H9 (cell line): ENCODE measurements at regions not wholly inside any gene's neighbourhood (a gene's known extent, or its start where the extent isn't known, plus 50 kb on each side); places are given as distances from the start of the nearest gene placed in this dataset.

ENCODE experiments used
- DNase-seq: peaks from one replicate; pipeline ENCODE4 v3.0.0-alpha.2; 2017
- H2AFZ ChIP-seq: one replicate; pipeline ENCODE4 v1.6.1; 2013; ENCODE audit warnings: mild to moderate bottlenecking, low read length, control low read depth, moderate library complexity
- H2AK5ac ChIP-seq: 2 replicates; pipeline ENCODE4 v1.6.1; 2013; ENCODE audit warnings: low read length, control low read depth, mixed read lengths; ENCODE audit not compliant: insufficient read length
- H2BK120ac ChIP-seq: one replicate; pipeline ENCODE4 v1.6.1; 2013; ENCODE audit warnings: low read depth, mild to moderate bottlenecking, low read length, control low read depth, inconsistent platforms; ENCODE audit not compliant: poor library complexity, severe bottlenecking
- H2BK12ac ChIP-seq: 2 replicates; pipeline ENCODE4 v1.6.1; 2013; ENCODE audit warnings: low read length, control low read depth, mixed read lengths, low read depth; ENCODE audit not compliant: insufficient read length
- H2BK15ac ChIP-seq: 2 replicates; pipeline ENCODE4 v1.6.1; 2013; ENCODE audit warnings: low read depth, low read length, control low read depth
- H2BK20ac ChIP-seq: one replicate; pipeline ENCODE4 v1.6.1; 2013; ENCODE audit warnings: low read depth, mild to moderate bottlenecking, low read length, control low read depth, inconsistent platforms; ENCODE audit not compliant: poor library complexity, severe bottlenecking
- H2BK5ac ChIP-seq: 2 replicates; pipeline ENCODE4 v1.6.1; 2013; ENCODE audit warnings: low read length, control low read depth, mixed read lengths; ENCODE audit not compliant: insufficient read length
- H3K14ac ChIP-seq: 2 replicates; pipeline ENCODE4 v1.6.1; 2013; ENCODE audit warnings: low read length, control low read depth; ENCODE audit not compliant: insufficient read depth
- H3K18ac ChIP-seq: 2 replicates; pipeline ENCODE4 v1.6.1; 2013; ENCODE audit warnings: low read depth, mild to moderate bottlenecking, mixed read lengths, low read length, control low read depth; ENCODE audit not compliant: insufficient read length
- H3K23ac ChIP-seq: 2 replicates; pipeline ENCODE4 v1.6.1; 2013; ENCODE audit warnings: low read length, control low read depth, mixed read lengths, low read depth; ENCODE audit not compliant: insufficient read length
- H3K23me2 ChIP-seq: 2 replicates; pipeline ENCODE4 v1.6.1; 2013; ENCODE audit warnings: low read depth, mild to moderate bottlenecking, mixed read lengths, low read length, control low read depth; ENCODE audit not compliant: insufficient read length, poor library complexity, severe bottlenecking
- H3K27ac ChIP-seq: 2 replicates; pipeline ENCODE4 v1.5.1; 2013; ENCODE audit warnings: low read length, control low read depth, mixed read lengths, low read depth; ENCODE audit not compliant: insufficient read length
- H3K27me3 ChIP-seq: 2 replicates; pipeline ENCODE4 v1.6.1; 2013; ENCODE audit warnings: low read length, control low read depth, inconsistent platforms; ENCODE audit not compliant: insufficient read depth
- H3K4ac ChIP-seq: 2 replicates; pipeline ENCODE4 v1.6.1; 2013; ENCODE audit warnings: low read depth, mild to moderate bottlenecking, control low read depth, inconsistent platforms, low read length, moderate library complexity
- H3K4me1 ChIP-seq: 2 replicates; pipeline ENCODE4 v1.6.1; 2013; ENCODE audit warnings: low read length, control low read depth, inconsistent platforms; ENCODE audit not compliant: insufficient read depth
- H3K4me2 ChIP-seq: 2 replicates; pipeline ENCODE4 v1.6.1; 2013; ENCODE audit warnings: low read length, control low read depth, mixed read lengths; ENCODE audit not compliant: insufficient read length, insufficient read depth
- H3K56ac ChIP-seq: 2 replicates; pipeline ENCODE4 v1.6.1; 2013; ENCODE audit warnings: low read depth, mild to moderate bottlenecking, mixed read lengths, low read length, control low read depth; ENCODE audit not compliant: insufficient read length
- H3K79me1 ChIP-seq: 2 replicates; pipeline ENCODE4 v1.6.1; 2013; ENCODE audit warnings: low read depth, mild to moderate bottlenecking, moderate library complexity, low read length, control low read depth, inconsistent platforms; ENCODE audit not compliant: insufficient read depth, poor library complexity, severe bottlenecking
- H3K79me2 ChIP-seq: 2 replicates; pipeline ENCODE4 v1.6.1; 2013; ENCODE audit warnings: low read length, control low read depth, inconsistent platforms; ENCODE audit not compliant: insufficient read depth
- H3K9ac ChIP-seq: 2 replicates; pipeline ENCODE4 v1.6.1; 2013; ENCODE audit warnings: low read length, control low read depth, mixed read lengths; ENCODE audit not compliant: insufficient read length; ENCODE audit errors: extremely low read depth
- H3K9me3 ChIP-seq: one replicate; pipeline ENCODE4 v1.6.1; 2013; ENCODE audit warnings: low read depth, low read length, inconsistent platforms; ENCODE audit not compliant: control insufficient read depth
- H3T11ph ChIP-seq: one replicate; pipeline ENCODE4 v1.6.1; 2013; ENCODE audit warnings: mild to moderate bottlenecking, low read length, control low read depth, inconsistent platforms
- H4K20me1 ChIP-seq: one replicate; pipeline ENCODE4 v1.6.1; 2013; ENCODE audit not compliant: control insufficient read depth, insufficient read length, insufficient read depth
- H4K5ac ChIP-seq: 2 replicates; pipeline ENCODE4 v1.6.1; 2013; ENCODE audit warnings: low read depth, mild to moderate bottlenecking, mixed read lengths, low read length, control low read depth; ENCODE audit not compliant: insufficient read length
- H4K8ac ChIP-seq: replicated peaks from 2 replicates; pipeline ENCODE4 v1.6.1; 2013; ENCODE audit warnings: low read length, control low read depth, mixed read lengths, low read depth; ENCODE audit not compliant: insufficient read length
- H4K91ac ChIP-seq: 2 replicates; pipeline ENCODE4 v1.6.1; 2013; ENCODE audit warnings: low read depth, mild to moderate bottlenecking, moderate library complexity, mixed read lengths, low read length, control low read depth; ENCODE audit not compliant: insufficient read length
- H3K27ac Mint-ChIP-seq, 3 experiments: 2 replicates in 2 of 3; 3 replicates in 1 of 3; pipeline ENCODE4 v1.8.0; 2020 to 2021; ENCODE audit warnings: mixed read lengths in 3 of 3, mild to moderate bottlenecking in 1 of 3, moderate library complexity in 1 of 3
- H3K27me3 Mint-ChIP-seq: 2 replicates; pipeline ENCODE4 v1.8.0; 2021; ENCODE audit warnings: low read depth, mild to moderate bottlenecking, moderate library complexity, mixed read lengths
- H3K36me3 Mint-ChIP-seq, 3 experiments: 2 replicates in 2 of 3; 3 replicates in 1 of 3; pipeline ENCODE4 v1.8.0; 2020 to 2021; ENCODE audit warnings: low read depth in 3 of 3, mixed read lengths in 3 of 3; ENCODE audit not compliant: insufficient read depth in 1 of 3
- H3K4me1 Mint-ChIP-seq, 2 experiments: 2 replicates each; pipeline ENCODE4 v1.8.0; 2020; ENCODE audit warnings: mixed read lengths in 2 of 2
- H3K4me3 Mint-ChIP-seq, 2 experiments: 2 replicates in 1 of 2; 3 replicates in 1 of 2; pipeline ENCODE4 v1.8.0; 2020 to 2021; ENCODE audit warnings: mild to moderate bottlenecking in 2 of 2, mixed read lengths in 2 of 2, moderate library complexity in 1 of 2
- H3K9me3 Mint-ChIP-seq, 2 experiments: 2 replicates in 1 of 2; 3 replicates in 1 of 2; pipeline ENCODE4 v1.8.0; 2020; ENCODE audit warnings: mild to moderate bottlenecking in 2 of 2, mixed read lengths in 2 of 2, moderate library complexity in 1 of 2
- WGBS: extraction: QIAGEN DNeasy Blood & Tissue Kit; methylation state at CpG from one replicate; pipeline ENCODE4 v1.1.7; 2013; ENCODE audit warnings: missing lambda C conversion rate, low lambda C conversion rate, mixed read lengths; ENCODE audit not compliant: insufficient read length; ENCODE audit errors: extremely low coverage; 5-methylcytosine and 5-hydroxymethylcytosine counted together
- TF ChIP-seq, protein P1 (sequence below): fragments of 200-600 bp; sonication (generic); conservative IDR thresholded peaks from 3 replicates; pipeline ENCODE4 v1.8.0; 2021; ENCODE audit warnings: antibody characterized with exemption, mild to moderate bottlenecking

DNA sequence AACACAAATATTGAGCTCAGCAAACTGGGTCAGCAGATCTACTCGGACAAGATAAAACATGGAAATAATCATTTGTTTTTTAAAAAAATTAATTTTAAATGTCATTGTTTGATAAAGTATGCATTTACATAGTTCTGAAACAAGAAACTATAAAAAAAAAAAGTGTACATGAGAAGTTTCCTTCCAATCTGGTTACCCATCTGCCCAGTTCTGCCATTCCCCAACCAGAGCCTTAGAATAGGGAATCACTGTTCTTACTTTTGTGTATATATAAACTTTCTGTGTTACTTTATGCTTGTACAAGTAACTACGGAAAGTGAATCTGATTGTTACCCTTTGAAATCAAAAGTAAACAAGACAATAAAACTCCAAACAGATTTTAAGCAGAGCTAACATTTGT is 791.4 kb downstream of the HACE1 start:
- no peak overlapping the region for H2AK5ac ChIP-seq
- TF ChIP-seq, protein P1, sequence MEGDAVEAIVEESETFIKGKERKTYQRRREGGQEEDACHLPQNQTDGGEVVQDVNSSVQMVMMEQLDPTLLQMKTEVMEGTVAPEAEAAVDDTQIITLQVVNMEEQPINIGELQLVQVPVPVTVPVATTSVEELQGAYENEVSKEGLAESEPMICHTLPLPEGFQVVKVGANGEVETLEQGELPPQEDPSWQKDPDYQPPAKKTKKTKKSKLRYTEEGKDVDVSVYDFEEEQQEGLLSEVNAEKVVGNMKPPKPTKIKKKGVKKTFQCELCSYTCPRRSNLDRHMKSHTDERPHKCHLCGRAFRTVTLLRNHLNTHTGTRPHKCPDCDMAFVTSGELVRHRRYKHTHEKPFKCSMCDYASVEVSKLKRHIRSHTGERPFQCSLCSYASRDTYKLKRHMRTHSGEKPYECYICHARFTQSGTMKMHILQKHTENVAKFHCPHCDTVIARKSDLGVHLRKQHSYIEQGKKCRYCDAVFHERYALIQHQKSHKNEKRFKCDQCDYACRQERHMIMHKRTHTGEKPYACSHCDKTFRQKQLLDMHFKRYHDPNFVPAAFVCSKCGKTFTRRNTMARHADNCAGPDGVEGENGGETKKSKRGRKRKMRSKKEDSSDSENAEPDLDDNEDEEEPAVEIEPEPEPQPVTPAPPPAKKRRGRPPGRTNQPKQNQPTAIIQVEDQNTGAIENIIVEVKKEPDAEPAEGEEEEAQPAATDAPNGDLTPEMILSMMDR, result no peak
- no peak overlapping the region for H4K5ac ChIP-seq
- no CpG with 5 or more reads among the region's 2 CpGs for WGBS
- no peak overlapping the region for H3K18ac ChIP-seq
- H3K27me3 Mint-ChIP-seq, result no peaks in the 10 kb centered on the region
- no peak overlapping the region for H3K4ac ChIP-seq
- no peak overlapping the region for H3K9ac ChIP-seq
- peaks cover 4 to 7% of the 10 kb centered on the region in 2 experiments for H3K4me1 Mint-ChIP-seq
- H2AFZ ChIP-seq, result no peak overlapping the region
- no peak overlapping the region for H3T11ph ChIP-seq
- no peak overlapping the region for H3K56ac ChIP-seq
- no peak overlapping the region for H2BK5ac ChIP-seq
- no peaks in the 10 kb centered on the region for H3K9me3 ChIP-seq
- no peak for DNase-seq
- no peak overlapping the region for H3K4me2 ChIP-seq
- H3K23ac ChIP-seq, result no peak overlapping the region
- H3K4me3 Mint-ChIP-seq, result no peak overlapping the region
- H2BK120ac ChIP-seq, result no peak overlapping the region
- H3K27ac ChIP-seq, result no peak overlapping the region
- H2BK12ac ChIP-seq, result no peak overlapping the region
- H3K79me2 ChIP-seq, result no peaks in the 10 kb centered on the region
- H2BK20ac ChIP-seq, result no peak overlapping the region
- no peaks in the 10 kb centered on the region for H3K23me2 ChIP-seq
- no peak overlapping the region for H2BK15ac ChIP-seq
- no peak overlapping the region for H3K14ac ChIP-seq
- no peak overlapping the region for H4K91ac ChIP-seq
- H3K9me3 Mint-ChIP-seq, result no peaks in the 10 kb centered on the region
- H4K20me1 ChIP-seq, result no peaks in the 10 kb centered on the region
- no peak overlapping the region for H4K8ac ChIP-seq
- no peaks in the 10 kb centered on the region for H3K36me3 Mint-ChIP-seq
- H3K4me1 ChIP-seq, result peaks cover 4% of the 10 kb centered on the region; the same call in 1 of the 2 replicates
- no peaks in the 10 kb centered on the region for H3K79me1 ChIP-seq
- H3K27ac Mint-ChIP-seq, result no peak overlapping the region
- H3K27me3 ChIP-seq, result no peaks in the 10 kb centered on the region
